ENCODE measurements at regions not wholly inside any gene's neighbourhood (a gene's known extent, or its start where the extent isn't known, plus 50 kb on each side); places are given as distances from the start of the nearest gene placed in this dataset.

- peak; percentile 12 for DNase-seq
- Histone ChIP-seq H3K4me3 (no peak overlapping the region), H4K20me1 (ENCODE audit: insufficient read depth) (no peaks in the 10 kb centered on the region), H3K9ac (no peak overlapping the region), H3K4me2 (ENCODE audit: unreplicated experiment) (no peak overlapping the region), H3K4me1 (ENCODE audit: insufficient read depth) (no peaks in the 10 kb centered on the region), H2AFZ (no peak overlapping the region), H3K79me2 (ENCODE audit: insufficient read depth) (no peaks in the 10 kb centered on the region), H3F3A (ENCODE audit: insufficient read depth) (no peaks in the 10 kb centered on the region), H3K9me3 (ENCODE audit: low read depth) (no peaks in the 10 kb centered on the region), H3K9me2 (ENCODE audit: insufficient read depth) (no peaks in the 10 kb centered on the region), H3K36me3 (ENCODE audit: low read depth) (no peaks in the 10 kb centered on the region), H3K27me3 (replicated peaks; ENCODE audit: insufficient read depth) (peaks cover under 1% of the 10 kb centered on the region; the same call in 1 of the 2 replicates), H3K27ac (no peak overlapping the region)
- TF ChIP-seq EZH2phosphoT487 (IDR thresholded peaks at IDR 0.05; ENCODE audit: insufficient read depth, low read depth) (no peak), EZH2 (IDR thresholded peaks at IDR 0.05; ENCODE audit: insufficient read depth, poor library complexity, severe bottlenecking) (no peak)
- 52 to 63% methylated on average over 2 of the region's 2 CpGs for WGBS, 2 experiments (ENCODE audit: low coverage in 1 of 2, low lambda C conversion rate in 2 of 2, missing lambda C conversion rate in 2 of 2)
- in situ Hi-C loops (cut with MboI) = no loop called here
These were observed 182.6 kb downstream of the TRPC6 start for GRCh38 chr11:101401245-101401644.

GRCh38 chr11:101397979-101398378 lies 185.8 kb downstream of the TRPC6 start:
- in situ Hi-C loops (cut with MboI) = no loop called here
- no peak overlapping the region for H2AFZ ChIP-seq
- no peak overlapping the region for H3K9ac ChIP-seq
- no peaks in the 10 kb centered on the region for H3K9me2 ChIP-seq (ENCODE audit: insufficient read depth)
- no peaks in the 10 kb centered on the region for H3K79me2 ChIP-seq (ENCODE audit: insufficient read depth)
- H4K20me1 ChIP-seq (ENCODE audit: insufficient read depth) = no peaks in the 10 kb centered on the region
- H3K36me3 ChIP-seq (ENCODE audit: low read depth) = no peaks in the 10 kb centered on the region
- no peaks in the 10 kb centered on the region for H3K9me3 ChIP-seq (ENCODE audit: low read depth)
- H3K27me3 ChIP-seq (replicated peaks; ENCODE audit: insufficient read depth) = no peaks in the 10 kb centered on the region
- H3K4me1 ChIP-seq (ENCODE audit: insufficient read depth) = no peaks in the 10 kb centered on the region
- H3K4me2 ChIP-seq (ENCODE audit: unreplicated experiment) = no peak overlapping the region
- no peak for DNase-seq
- H3K27ac ChIP-seq = no peak overlapping the region
- 12 to 19% methylated on average over 2 of the region's 2 CpGs for WGBS, 2 experiments (ENCODE audit: low coverage in 1 of 2, low lambda C conversion rate in 2 of 2, missing lambda C conversion rate in 2 of 2)
- H3K4me3 ChIP-seq = no peak overlapping the region
- H3F3A ChIP-seq (ENCODE audit: insufficient read depth) = no peaks in the 10 kb centered on the region
- no peak for TF ChIP-seq EZH2 (IDR thresholded peaks at IDR 0.05; ENCODE audit: insufficient read depth, poor library complexity, severe bottlenecking)
- TF ChIP-seq EZH2phosphoT487 (IDR thresholded peaks at IDR 0.05; ENCODE audit: insufficient read depth, low read depth) = no peak

GRCh38 chr11:101390539-101390938 lies 193.3 kb downstream of the TRPC6 start:
- TF ChIP-seq EZH2phosphoT487 (IDR thresholded peaks at IDR 0.05; ENCODE audit: insufficient read depth, low read depth) = no peak
- no peak for TF ChIP-seq EZH2 (IDR thresholded peaks at IDR 0.05; ENCODE audit: insufficient read depth, poor library complexity, severe bottlenecking)
- peak; percentile 43 for DNase-seq
- H3F3A ChIP-seq (ENCODE audit: insufficient read depth) = no peaks in the 10 kb centered on the region
- WGBS, 2 experiments (ENCODE audit: low coverage in 1 of 2, low lambda C conversion rate in 2 of 2, missing lambda C conversion rate in 2 of 2) = 28 to 29% methylated on average over 1 of the region's 1 CpG
- no peak overlapping the region for H3K4me3 ChIP-seq
- H3K9me2 ChIP-seq (ENCODE audit: insufficient read depth) = no peaks in the 10 kb centered on the region
- H4K20me1 ChIP-seq (ENCODE audit: insufficient read depth) = no peaks in the 10 kb centered on the region
- no peak overlapping the region for H3K4me2 ChIP-seq (ENCODE audit: unreplicated experiment)
- no peak overlapping the region for H3K27ac ChIP-seq
- H2AFZ ChIP-seq = no peak overlapping the region
- H3K9ac ChIP-seq = no peak overlapping the region
- in situ Hi-C loops (cut with MboI) = no loop called here
- no peaks in the 10 kb centered on the region for H3K79me2 ChIP-seq (ENCODE audit: insufficient read depth)
- H3K36me3 ChIP-seq (ENCODE audit: low read depth) = no peaks in the 10 kb centered on the region
- no peaks in the 10 kb centered on the region for H3K27me3 ChIP-seq (replicated peaks; ENCODE audit: insufficient read depth)
- H3K9me3 ChIP-seq (ENCODE audit: low read depth) = no peaks in the 10 kb centered on the region
- no peaks in the 10 kb centered on the region for H3K4me1 ChIP-seq (ENCODE audit: insufficient read depth)

GRCh38 chr11:101369835-101370234 lies 214.0 kb downstream of the TRPC6 start:
- no peaks in the 10 kb centered on the region for H3K4me1 ChIP-seq (ENCODE audit: insufficient read depth)
- DNase-seq = no peak
- H3K79me2 ChIP-seq (ENCODE audit: insufficient read depth) = no peaks in the 10 kb centered on the region
- H3K9ac ChIP-seq = no peak overlapping the region
- 21 to 23% methylated on average over 5 of the region's 5 CpGs for WGBS, 2 experiments (ENCODE audit: low coverage in 1 of 2, low lambda C conversion rate in 2 of 2, missing lambda C conversion rate in 2 of 2)
- no peak overlapping the region for H3K4me2 ChIP-seq (ENCODE audit: unreplicated experiment)
- no peak overlapping the region for H2AFZ ChIP-seq
- H3K36me3 ChIP-seq (ENCODE audit: low read depth) = no peaks in the 10 kb centered on the region
- no peaks in the 10 kb centered on the region for H3K9me3 ChIP-seq (ENCODE audit: low read depth)
- no peaks in the 10 kb centered on the region for H3K27me3 ChIP-seq (replicated peaks; ENCODE audit: insufficient read depth)
- no peak overlapping the region for H3K27ac ChIP-seq
- no peaks in the 10 kb centered on the region for H3K9me2 ChIP-seq (ENCODE audit: insufficient read depth)
- H3K4me3 ChIP-seq = no peak overlapping the region
- TF ChIP-seq EZH2 (IDR thresholded peaks at IDR 0.05; ENCODE audit: insufficient read depth, poor library complexity, severe bottlenecking) (no peak), EZH2phosphoT487 (IDR thresholded peaks at IDR 0.05; ENCODE audit: insufficient read depth, low read depth) (no peak)
- in situ Hi-C loops (cut with MboI) = no loop called here
- H4K20me1 ChIP-seq (ENCODE audit: insufficient read depth) = no peaks in the 10 kb centered on the region
- no peaks in the 10 kb centered on the region for H3F3A ChIP-seq (ENCODE audit: insufficient read depth)

GRCh38 chr11:101363706-101364275 lies 220.0 kb downstream of the TRPC6 start:
- no peaks in the 10 kb centered on the region for H4K20me1 ChIP-seq (ENCODE audit: insufficient read depth)
- H3K4me2 ChIP-seq (ENCODE audit: unreplicated experiment) = no peak overlapping the region
- no peak overlapping the region for H3K27ac ChIP-seq
- H3K79me2 ChIP-seq (ENCODE audit: insufficient read depth) = no peaks in the 10 kb centered on the region
- no peaks in the 10 kb centered on the region for H3K36me3 ChIP-seq (ENCODE audit: low read depth)
- no peaks in the 10 kb centered on the region for H3K9me3 ChIP-seq (ENCODE audit: low read depth)
- no peaks in the 10 kb centered on the region for H3K4me1 ChIP-seq (ENCODE audit: insufficient read depth)
- no peaks in the 10 kb centered on the region for H3F3A ChIP-seq (ENCODE audit: insufficient read depth)
- in situ Hi-C loops (cut with MboI) = no loop called here
- H2AFZ ChIP-seq = no peak overlapping the region
- WGBS, 2 experiments (ENCODE audit: low coverage in 1 of 2, low lambda C conversion rate in 2 of 2, missing lambda C conversion rate in 2 of 2) = 25 to 38% methylated on average over 1 of the region's 1 CpG
- no peak for TF ChIP-seq EZH2 (IDR thresholded peaks at IDR 0.05; ENCODE audit: insufficient read depth, poor library complexity, severe bottlenecking)
- no peak for TF ChIP-seq EZH2phosphoT487 (IDR thresholded peaks at IDR 0.05; ENCODE audit: insufficient read depth, low read depth)
- no peak for DNase-seq
- no peak overlapping the region for H3K4me3 ChIP-seq
- H3K27me3 ChIP-seq (replicated peaks; ENCODE audit: insufficient read depth) = no peaks in the 10 kb centered on the region
- H3K9me2 ChIP-seq (ENCODE audit: insufficient read depth) = no peaks in the 10 kb centered on the region
- no peak overlapping the region for H3K9ac ChIP-seq
